ENCODE measurements at regions not wholly inside any gene's neighbourhood (a gene's known extent, or its start where the extent isn't known, plus 50 kb on each side); places are given as distances from the start of the nearest gene placed in this dataset.

DNA sequence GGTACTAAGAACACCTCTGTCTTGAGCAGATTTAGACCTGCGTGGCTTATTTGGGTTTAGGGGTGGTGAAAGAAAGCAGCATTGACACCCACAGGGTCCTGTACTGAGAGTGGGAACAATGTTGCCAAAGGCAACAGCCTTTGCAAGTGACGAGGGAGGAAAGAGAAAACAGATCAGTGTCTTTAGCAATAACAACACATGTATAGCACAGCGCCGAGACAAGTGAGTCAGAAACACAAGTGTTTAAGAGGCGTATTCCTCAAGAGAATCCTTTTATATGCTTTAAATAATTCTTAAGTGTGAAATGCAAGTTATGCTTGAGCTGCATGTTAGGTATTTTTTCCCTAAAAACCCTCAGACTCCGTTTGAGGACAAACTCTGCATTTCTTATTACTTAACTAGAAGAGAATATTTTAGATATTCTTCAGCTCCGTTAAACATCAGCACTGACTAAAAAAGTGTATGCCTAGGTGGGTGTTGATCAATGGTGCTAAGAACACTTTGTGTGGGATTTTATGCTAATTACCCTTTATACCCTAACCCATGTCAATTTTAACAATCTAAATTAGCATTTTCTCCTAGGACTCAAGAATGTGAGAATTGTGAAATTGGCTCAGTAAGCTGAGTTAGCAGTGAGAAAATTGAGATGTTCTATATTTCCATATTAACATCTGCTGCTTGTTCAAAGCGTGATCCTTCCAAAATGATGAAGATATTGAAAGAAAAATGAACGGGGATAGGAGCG is 1095.4 kb upstream of the CELF2 start:
- H3K36me3 ChIP-seq: no peaks in the 10 kb centered on the region
- WGBS, 2 donors: 84 to 87% methylated on average over 10 of the region's 10 CpGs
- H3K27ac ChIP-seq: no peak overlapping the region
- TF ChIP-seq POLR2A (IDR thresholded peaks at IDR 0.05): no peak
- no peak for TF ChIP-seq CTCF (IDR thresholded peaks at IDR 0.05)
- no peak for TF ChIP-seq POLR2AphosphoS5 (IDR thresholded peaks at IDR 0.05)
- H3K9me3 ChIP-seq: no peaks in the 10 kb centered on the region
- DNase-seq: no peak
- H3K4me3 ChIP-seq: no peak overlapping the region
- H3K27me3 ChIP-seq: no peaks in the 10 kb centered on the region
- H3K4me1 ChIP-seq: no peaks in the 10 kb centered on the region
- intact Hi-C loops (cut with DNase I): no loop called here

DNA sequence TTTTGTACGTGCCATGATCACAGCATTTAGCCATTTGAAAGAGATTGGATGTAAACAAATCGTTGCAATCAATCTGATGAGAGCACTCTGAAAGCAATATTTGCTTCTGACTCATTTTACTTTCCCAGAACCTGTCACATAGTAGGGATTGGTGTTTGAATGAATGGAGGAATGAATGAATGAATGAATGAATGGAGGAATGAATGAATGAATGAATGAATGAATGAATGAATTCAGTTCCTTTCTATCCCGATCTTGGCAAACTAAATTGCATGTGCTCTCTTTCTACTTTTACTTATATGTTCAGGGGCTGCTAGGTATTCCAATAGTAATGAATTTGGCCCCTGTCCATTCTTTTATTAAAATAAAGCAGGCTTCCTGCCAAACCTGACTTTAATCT is 1091.7 kb upstream of the CELF2 start:
- H3K36me3 ChIP-seq: no peaks in the 10 kb centered on the region
- no peaks in the 10 kb centered on the region for H3K27me3 ChIP-seq
- no peaks in the 10 kb centered on the region for H3K4me1 ChIP-seq
- 73 to 82% methylated on average over 3 of the region's 3 CpGs for WGBS, 2 donors
- DNase-seq: no peak
- no peak overlapping the region for H3K27ac ChIP-seq
- intact Hi-C loops (cut with DNase I): no loop called here
- H3K4me3 ChIP-seq: no peak overlapping the region
- no peaks in the 10 kb centered on the region for H3K9me3 ChIP-seq
- TF ChIP-seq EP300 (IDR thresholded peaks at IDR 0.05): no peak
- TF ChIP-seq POLR2A (IDR thresholded peaks at IDR 0.05): no peak
- TF ChIP-seq CTCF (IDR thresholded peaks at IDR 0.05): no peak
- no peak for TF ChIP-seq POLR2AphosphoS5 (IDR thresholded peaks at IDR 0.05)

- H3K27ac ChIP-seq: no peak overlapping the region
- intact Hi-C loops (cut with DNase I): no loop called here
- H3K36me3 ChIP-seq: no peaks in the 10 kb centered on the region
- 73 to 79% methylated on average over 2 of the region's 2 CpGs for WGBS, 2 donors
- H3K9me3 ChIP-seq: no peaks in the 10 kb centered on the region
- no peak overlapping the region for H3K4me3 ChIP-seq
- H3K27me3 ChIP-seq: no peaks in the 10 kb centered on the region
- H3K4me1 ChIP-seq: no peaks in the 10 kb centered on the region
- DNase-seq: no peak
- TF ChIP-seq CTCF (IDR thresholded peaks at IDR 0.05) (no peak), EP300 (IDR thresholded peaks at IDR 0.05) (no peak), POLR2A (IDR thresholded peaks at IDR 0.05) (no peak), POLR2AphosphoS5 (IDR thresholded peaks at IDR 0.05) (no peak)
Measured at GRCh38 chr10:9926881-9927280, 1090.8 kb upstream of the CELF2 start.

DNA sequence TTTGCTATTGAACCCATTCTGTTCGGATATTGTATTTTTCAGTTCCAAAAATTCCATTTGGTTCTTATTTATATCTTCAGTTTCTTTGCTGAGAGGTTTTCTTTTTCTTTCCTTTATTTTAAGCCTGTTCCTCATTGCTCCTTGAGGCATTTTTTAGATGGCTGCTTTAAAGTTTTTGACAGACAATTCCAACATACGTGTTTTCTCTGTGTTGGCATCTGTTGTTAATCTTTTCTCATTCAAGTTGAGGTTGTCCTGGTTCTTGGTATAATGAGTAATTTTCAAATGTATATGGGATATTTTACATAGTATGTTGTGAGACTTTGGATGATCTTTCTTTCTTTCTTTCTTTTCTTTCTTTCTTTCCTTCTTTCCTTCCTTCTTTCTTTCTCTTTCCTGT is 1078.0 kb upstream of the CELF2 start:
- WGBS, 2 donors: 90 to 94% methylated on average over 2 of the region's 2 CpGs
- intact Hi-C loops (cut with DNase I): no loop called here
- no peak overlapping the region for H3K4me3 ChIP-seq
- no peaks in the 10 kb centered on the region for H3K9me3 ChIP-seq
- H3K36me3 ChIP-seq: no peaks in the 10 kb centered on the region
- H3K27me3 ChIP-seq: no peaks in the 10 kb centered on the region
- H3K4me1 ChIP-seq: no peaks in the 10 kb centered on the region
- no peak for DNase-seq
- TF ChIP-seq EP300 (IDR thresholded peaks at IDR 0.05) (no peak), CTCF (IDR thresholded peaks at IDR 0.05) (no peak), POLR2A (IDR thresholded peaks at IDR 0.05) (no peak), POLR2AphosphoS5 (IDR thresholded peaks at IDR 0.05) (no peak)
- H3K27ac ChIP-seq: no peak overlapping the region

- TF ChIP-seq POLR2AphosphoS5 (IDR thresholded peaks at IDR 0.05) (no peak), POLR2A (IDR thresholded peaks at IDR 0.05) (no peak), CTCF (IDR thresholded peaks at IDR 0.05) (no peak), EP300 (IDR thresholded peaks at IDR 0.05) (no peak)
- no peak for DNase-seq
- H3K36me3 ChIP-seq: no peaks in the 10 kb centered on the region
- H3K9me3 ChIP-seq: no peaks in the 10 kb centered on the region
- no peaks in the 10 kb centered on the region for H3K27me3 ChIP-seq
- H3K4me1 ChIP-seq: no peaks in the 10 kb centered on the region
- no peak overlapping the region for H3K4me3 ChIP-seq
- H3K27ac ChIP-seq: no peak overlapping the region
- intact Hi-C loops (cut with DNase I): no loop called here
Measured at GRCh38 chr10:9944690-9945089, 1073.0 kb upstream of the CELF2 start.
